GM12878 (cell line): ENCODE measurements at regions not wholly inside any gene's neighbourhood (a gene's known extent, or its start where the extent isn't known, plus 50 kb on each side); places are given as distances from the start of the nearest gene placed in this dataset.
A peak's percentile ranks its signal among the peaks of the same experiment; 100 is the strongest.

Experiments
- ATAC-seq: fragments of 200-7000 bp; cut with Tn5 transposase; 3 replicates; pipeline ENCODE4 v1.9.1; 2020; ENCODE audit warnings: mild to moderate bottlenecking, moderate library complexity
- BruUV-seq: library from RNA; stranded (reverse); fragments of 400-500 nt; replicated peaks from 2 replicates; lab custom pipeline; 2021; lab: Mats Ljungman, UMichigan
- CTCF ChIA-PET: fragments of 300-600 bp; sonication (Branson Sonifier 250); formaldehyde crosslinking; extraction: SDS; loops from one replicate; lab custom pipeline; 2021; ENCODE audit warnings: inconsistent platforms; lab: Yijun Ruan, JAX
- POLR2A ChIA-PET: fragments of 350-600 bp; formaldehyde crosslinking; extraction: SDS; loops from one replicate; lab custom pipeline; 2021; ENCODE audit warnings: inconsistent platforms; lab: Charles Lee
- RAD21 ChIA-PET: fragments of 300-600 bp; sonication (Branson Sonifier 250); formaldehyde crosslinking; loops from one replicate; lab custom pipeline; 2023; ENCODE audit warnings: antibody characterized with exemption; ENCODE audit not compliant: unreplicated experiment; lab: Charles Lee
- SMC1A ChIA-PET: fragments of 300-600 bp; sonication (Branson Sonifier 250); formaldehyde crosslinking; loops from one replicate; lab custom pipeline; 2023; ENCODE audit not compliant: unreplicated experiment, uncharacterized antibody; lab: Charles Lee
- DNase-seq: peaks from one replicate; pipeline ENCODE4 v3.0.0-alpha.2; 2011; ENCODE audit warnings: low read depth, low spot score
- FAIRE-seq: peaks from 3 replicates; lab custom pipeline; 2011; peaks lifted over from hg19 to GRCh38; lab: Jason Lieb, UNC
- H2AFZ ChIP-seq: 2 replicates; pipeline ENCODE4 v1.6.0; 2011; ENCODE audit warnings: low read depth, low read length, control low read depth; ENCODE audit not compliant: control insufficient read depth
- H3K27ac ChIP-seq: 2 replicates; pipeline ENCODE4 v1.5.1; 2011; ENCODE audit warnings: control low read depth; ENCODE audit not compliant: control insufficient read depth, insufficient read depth
- H3K27me3 ChIP-seq, 2 experiments: replicated peaks in 1 of 2; 2 replicates each; pipeline versions ENCODE4 v1.6.0 to v1.6.1; 2011; ENCODE audit warnings: low read length in 1 of 2; ENCODE audit not compliant: control insufficient read depth in 2 of 2, insufficient read depth in 2 of 2
- H3K36me3 ChIP-seq, 2 experiments: 2 replicates each; pipeline ENCODE4 v1.5.1; 2011; ENCODE audit warnings: low read length in 1 of 2; ENCODE audit not compliant: control insufficient read depth in 2 of 2, insufficient read depth in 2 of 2
- H3K4me1 ChIP-seq: 2 replicates; pipeline ENCODE4 v1.6.1; 2011; ENCODE audit warnings: mild to moderate bottlenecking, low read length, moderate library complexity, mixed read lengths; ENCODE audit not compliant: control insufficient read depth, insufficient read depth
- H3K4me2 ChIP-seq: 2 replicates; pipeline ENCODE4 v1.6.0; 2011; ENCODE audit warnings: control low read depth; ENCODE audit not compliant: control insufficient read depth, insufficient read depth
- H3K4me3 ChIP-seq: fragments of 200-600 bp; sonication (generic); 2 replicates; pipeline ENCODE4 v1.5.1; 2016
- H3K79me2 ChIP-seq: 2 replicates; pipeline ENCODE4 v1.6.0; 2011; ENCODE audit warnings: low read length; ENCODE audit not compliant: control insufficient read depth, insufficient read depth
- H3K9ac ChIP-seq: 2 replicates; pipeline ENCODE4 v1.8.0; 2011; ENCODE audit warnings: low read length, control low read depth, mixed read lengths; ENCODE audit not compliant: control insufficient read depth, insufficient read depth
- H3K9me3 ChIP-seq: replicated peaks from 3 replicates; pipeline ENCODE4 v1.5.1; 2011; ENCODE audit warnings: mild to moderate bottlenecking, low read length; ENCODE audit not compliant: control insufficient read depth, insufficient read depth
- H4K20me1 ChIP-seq: 2 replicates; pipeline ENCODE4 v1.6.0; 2011; ENCODE audit not compliant: control insufficient read depth, insufficient read depth
- DPF2 ChIP-seq: fragments of 450-650 bp; IDR thresholded peaks from 2 replicates; pipeline ENCODE4 v1.6.1; 2017; ENCODE audit warnings: mild to moderate bottlenecking
- HDGF ChIP-seq: fragments of 450-650 bp; IDR thresholded peaks from 2 replicates; pipeline ENCODE4 v1.6.1; 2016; ENCODE audit warnings: antibody characterized with exemption
- NR2F1 ChIP-seq: fragments of 450-650 bp; conservative IDR thresholded peaks from 2 replicates; pipeline ENCODE4 v1.6.1; 2017; ENCODE audit warnings: mild to moderate bottlenecking
- RAD51 ChIP-seq: fragments of 450-650 bp; IDR thresholded peaks from 2 replicates; pipeline ENCODE4 v1.6.1; 2016; ENCODE audit warnings: moderate library complexity, mild to moderate bottlenecking, inconsistent platforms
- SMAD1 ChIP-seq: fragments of 450-650 bp; IDR thresholded peaks from 2 replicates; pipeline ENCODE4 v1.6.1; 2018; ENCODE audit warnings: mild to moderate bottlenecking, low read depth; ENCODE audit not compliant: partially characterized antibody
- ZNF24 ChIP-seq: fragments of 450-650 bp; IDR thresholded peaks from 2 replicates; pipeline ENCODE4 v1.6.1; 2017; ENCODE audit warnings: antibody characterized with exemption, mild to moderate bottlenecking
- in situ Hi-C: fragments of 300-500 bp; cut with MboI; formaldehyde crosslinking; loops from 9 replicates; pipeline ENCODE4 v1.14.3; 2018; ENCODE audit warnings: mixed read lengths
- intact Hi-C: fragments of 100-400 bp; cut with micrococcal nuclease; formaldehyde crosslinking; loops from one replicate; pipeline ENCODE4 v1.14.2; 2022; ENCODE audit not compliant: unreplicated experiment
- TF ChIP-seq, protein P1 (sequence below): fragments of 450-650 bp; IDR thresholded peaks from 2 replicates; pipeline ENCODE4 v1.6.1; 2017; ENCODE audit warnings: mild to moderate bottlenecking, moderate library complexity
- TF ChIP-seq, protein P2 (sequence below): fragments of 450-650 bp; IDR thresholded peaks from 2 replicates; pipeline ENCODE4 v1.6.1; 2017; ENCODE audit warnings: low read depth, mild to moderate bottlenecking, moderate library complexity

DNA sequence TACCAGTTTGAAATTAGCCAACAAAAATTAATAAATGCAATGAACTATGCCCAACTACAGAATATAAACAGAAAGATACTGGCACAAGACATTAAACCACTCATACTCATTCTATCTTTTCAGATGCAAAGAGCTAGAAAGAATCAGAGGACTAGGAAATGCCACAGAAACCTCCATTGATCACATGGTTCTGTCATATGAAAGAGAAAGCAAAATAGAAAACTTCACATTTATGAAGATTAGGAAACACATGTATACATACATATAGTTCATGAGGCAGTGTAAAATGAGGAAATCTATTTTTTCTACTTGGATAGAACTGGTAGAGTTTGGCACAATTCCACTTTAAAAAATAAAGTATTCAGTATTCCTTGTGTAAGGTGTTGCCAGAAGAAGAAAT, 275.1 kb upstream of the PTGER4 start:
- Histone ChIP-seq H2AFZ (peak overlapping the region; percentile 20), H3K4me2 (no peak overlapping the region), H3K9ac (no peak overlapping the region), H3K4me1 (peaks cover 15% of the 10 kb centered on the region), H3K27ac (no peak overlapping the region), H4K20me1 (no peaks in the 10 kb centered on the region), H3K36me3 (no peaks in the 10 kb centered on the region), H3K9me3 (no peaks in the 10 kb centered on the region; the same call in 1 of the 3 replicates), H3K27me3 (no peaks in the 10 kb centered on the region), H3K4me3 (no peak overlapping the region), H3K79me2 (no peaks in the 10 kb centered on the region)
- CTCF ChIA-PET, result no interaction called here
- no TSS peak for BruUV-seq
- in situ Hi-C loops, result no loop called here
- no peak for DNase-seq
- SMC1A ChIA-PET, result interaction anchor here (1.5 kb wide), 2 partner anchors 27 to 281 kb away, joined by 3 to 4 read pairs; no protein-coding TSS in a partner anchor
- no peak for FAIRE-seq
- RAD21 ChIA-PET, result no interaction called here
- intact Hi-C loops, result no loop called here
- peak; percentile 79 for ATAC-seq
- POLR2A ChIA-PET, result no interaction called here
- TF ChIP-seq DPF2, result no peak
- no peak for TF ChIP-seq ZNF24
- TF ChIP-seq, protein P1, sequence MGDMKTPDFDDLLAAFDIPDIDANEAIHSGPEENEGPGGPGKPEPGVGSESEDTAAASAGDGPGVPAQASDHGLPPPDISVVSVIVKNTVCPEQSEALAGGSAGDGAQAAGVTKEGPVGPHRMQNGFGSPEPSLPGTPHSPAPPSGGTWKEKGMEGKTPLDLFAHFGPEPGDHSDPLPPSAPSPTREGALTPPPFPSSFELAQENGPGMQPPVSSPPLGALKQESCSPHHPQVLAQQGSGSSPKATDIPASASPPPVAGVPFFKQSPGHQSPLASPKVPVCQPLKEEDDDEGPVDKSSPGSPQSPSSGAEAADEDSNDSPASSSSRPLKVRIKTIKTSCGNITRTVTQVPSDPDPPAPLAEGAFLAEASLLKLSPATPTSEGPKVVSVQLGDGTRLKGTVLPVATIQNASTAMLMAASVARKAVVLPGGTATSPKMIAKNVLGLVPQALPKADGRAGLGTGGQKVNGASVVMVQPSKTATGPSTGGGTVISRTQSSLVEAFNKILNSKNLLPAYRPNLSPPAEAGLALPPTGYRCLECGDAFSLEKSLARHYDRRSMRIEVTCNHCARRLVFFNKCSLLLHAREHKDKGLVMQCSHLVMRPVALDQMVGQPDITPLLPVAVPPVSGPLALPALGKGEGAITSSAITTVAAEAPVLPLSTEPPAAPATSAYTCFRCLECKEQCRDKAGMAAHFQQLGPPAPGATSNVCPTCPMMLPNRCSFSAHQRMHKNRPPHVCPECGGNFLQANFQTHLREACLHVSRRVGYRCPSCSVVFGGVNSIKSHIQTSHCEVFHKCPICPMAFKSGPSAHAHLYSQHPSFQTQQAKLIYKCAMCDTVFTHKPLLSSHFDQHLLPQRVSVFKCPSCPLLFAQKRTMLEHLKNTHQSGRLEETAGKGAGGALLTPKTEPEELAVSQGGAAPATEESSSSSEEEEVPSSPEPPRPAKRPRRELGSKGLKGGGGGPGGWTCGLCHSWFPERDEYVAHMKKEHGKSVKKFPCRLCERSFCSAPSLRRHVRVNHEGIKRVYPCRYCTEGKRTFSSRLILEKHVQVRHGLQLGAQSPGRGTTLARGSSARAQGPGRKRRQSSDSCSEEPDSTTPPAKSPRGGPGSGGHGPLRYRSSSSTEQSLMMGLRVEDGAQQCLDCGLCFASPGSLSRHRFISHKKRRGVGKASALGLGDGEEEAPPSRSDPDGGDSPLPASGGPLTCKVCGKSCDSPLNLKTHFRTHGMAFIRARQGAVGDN, result no peak
- no peak for TF ChIP-seq NR2F1
- TF ChIP-seq RAD51, result peak; percentile 81
- TF ChIP-seq, protein P2, sequence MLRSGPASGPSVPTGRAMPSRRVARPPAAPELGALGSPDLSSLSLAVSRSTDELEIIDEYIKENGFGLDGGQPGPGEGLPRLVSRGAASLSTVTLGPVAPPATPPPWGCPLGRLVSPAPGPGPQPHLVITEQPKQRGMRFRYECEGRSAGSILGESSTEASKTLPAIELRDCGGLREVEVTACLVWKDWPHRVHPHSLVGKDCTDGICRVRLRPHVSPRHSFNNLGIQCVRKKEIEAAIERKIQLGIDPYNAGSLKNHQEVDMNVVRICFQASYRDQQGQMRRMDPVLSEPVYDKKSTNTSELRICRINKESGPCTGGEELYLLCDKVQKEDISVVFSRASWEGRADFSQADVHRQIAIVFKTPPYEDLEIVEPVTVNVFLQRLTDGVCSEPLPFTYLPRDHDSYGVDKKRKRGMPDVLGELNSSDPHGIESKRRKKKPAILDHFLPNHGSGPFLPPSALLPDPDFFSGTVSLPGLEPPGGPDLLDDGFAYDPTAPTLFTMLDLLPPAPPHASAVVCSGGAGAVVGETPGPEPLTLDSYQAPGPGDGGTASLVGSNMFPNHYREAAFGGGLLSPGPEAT, result no peak
- TF ChIP-seq SMAD1, result no peak
- no peak for TF ChIP-seq HDGF
